GM21423 (cell line): ENCODE measurements at regions not wholly inside any gene's neighbourhood (a gene's known extent, or its start where the extent isn't known, plus 50 kb on each side); places are given as distances from the start of the nearest gene placed in this dataset.
"Not testable (repeated sequence)": the region's sequence is repeated elsewhere in the genome, so short reads cannot be mapped to it uniquely, and the experiment has no call there.

ENCODE experiments used
- ATAC-seq: cut with Tn5 transposase; IDR thresholded peaks from one replicate; pipeline ENCODE4 v1.9.1; 2021; ENCODE audit warnings: mild to moderate bottlenecking, moderate library complexity; ENCODE audit not compliant: unreplicated experiment

DNA sequence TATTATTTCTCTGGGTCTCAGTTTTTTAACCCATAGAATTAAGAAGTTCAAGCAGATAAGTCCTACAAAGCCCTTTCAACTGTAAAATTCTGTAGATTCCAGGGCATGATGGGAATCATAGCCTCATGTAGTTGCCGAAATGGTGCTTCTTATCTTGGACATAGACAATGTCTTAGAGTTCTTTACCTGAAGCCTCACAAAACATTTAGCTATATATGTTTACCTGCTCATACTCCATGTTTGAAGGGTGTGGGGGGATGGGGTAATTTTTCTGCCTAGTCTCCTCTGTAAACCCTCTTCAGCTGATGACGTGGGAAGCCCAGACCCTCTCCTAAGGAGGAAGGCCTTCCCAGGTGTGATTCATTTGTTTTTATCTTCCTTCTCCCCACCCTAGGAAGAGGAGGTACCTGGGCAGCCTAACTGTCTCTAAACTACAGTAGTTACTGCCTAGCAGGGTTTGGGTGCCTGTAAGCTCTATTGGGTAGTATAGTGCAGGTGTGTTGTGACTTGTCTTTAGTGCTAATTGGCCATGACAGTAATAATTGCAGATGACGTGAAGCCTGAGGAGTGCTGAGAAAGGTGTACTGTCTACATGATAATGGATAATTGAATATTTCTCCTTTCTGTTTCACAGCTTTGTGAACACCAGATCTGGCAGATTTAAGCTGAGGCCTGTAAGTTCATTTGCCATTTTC, 230.8 kb downstream of the TFAP2B start:
- ATAC-seq: no peak

GRCh38 chr6:51049983-51050877, 231.6 kb downstream of the TFAP2B start:
- ATAC-seq: no peak

DNA sequence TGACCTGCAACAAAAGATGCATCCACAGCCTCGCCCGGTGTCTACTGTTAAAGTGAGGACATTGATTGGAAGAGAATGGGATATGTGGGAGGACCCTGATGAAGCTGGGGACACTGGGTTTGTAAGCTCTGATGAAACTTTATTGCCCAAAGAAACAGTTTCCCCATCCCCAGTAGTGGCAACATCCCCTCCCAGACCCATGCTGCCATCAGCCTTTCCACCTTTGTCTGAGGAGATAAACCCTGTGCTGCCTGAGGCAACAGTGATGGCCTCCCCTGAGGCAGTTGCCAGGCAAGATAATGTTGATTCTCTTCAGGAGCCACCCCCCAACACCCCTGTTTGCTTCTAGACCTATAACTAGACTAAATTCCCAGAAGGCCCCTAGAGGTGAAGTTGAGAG, 234.0 kb downstream of the TFAP2B start:
- not testable (repeated sequence) for ATAC-seq

GRCh38 chr6:51055316-51055715, 236.6 kb downstream of the TFAP2B start:
- ATAC-seq: not testable (repeated sequence)

GRCh38 chr6:51057296-51057695, 238.6 kb downstream of the TFAP2B start:
- no peak for ATAC-seq

DNA sequence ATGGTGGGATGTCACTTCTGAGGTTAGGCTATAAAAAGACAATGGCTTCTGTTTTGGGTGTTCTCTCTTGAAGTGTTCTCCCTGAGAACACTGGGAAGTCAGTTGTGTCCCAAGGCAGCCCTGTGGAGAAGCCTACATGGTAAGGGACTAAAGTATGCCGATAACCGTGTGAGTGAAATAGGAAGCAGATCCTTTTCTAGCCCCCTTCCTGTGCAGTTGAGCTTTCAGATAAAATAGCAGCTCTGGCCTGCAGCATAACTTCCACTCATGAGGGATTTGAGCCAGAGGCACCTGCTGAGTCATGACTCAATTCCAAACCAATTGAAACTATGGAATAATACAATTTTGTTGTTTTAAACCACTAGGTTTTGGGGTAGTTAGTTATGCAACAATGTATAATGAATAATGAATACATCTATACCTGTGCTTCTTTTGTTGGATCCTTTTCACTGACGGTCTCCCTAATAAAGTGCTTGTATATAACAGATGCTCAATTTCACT, 241.6 kb downstream of the TFAP2B start:
- no peak for ATAC-seq

GRCh38 chr6:51062166-51062722, 243.6 kb downstream of the TFAP2B start:
- ATAC-seq: no peak

GRCh38 chr6:51077821-51078518, 259.3 kb downstream of the TFAP2B start:
- ATAC-seq: no peak

DNA sequence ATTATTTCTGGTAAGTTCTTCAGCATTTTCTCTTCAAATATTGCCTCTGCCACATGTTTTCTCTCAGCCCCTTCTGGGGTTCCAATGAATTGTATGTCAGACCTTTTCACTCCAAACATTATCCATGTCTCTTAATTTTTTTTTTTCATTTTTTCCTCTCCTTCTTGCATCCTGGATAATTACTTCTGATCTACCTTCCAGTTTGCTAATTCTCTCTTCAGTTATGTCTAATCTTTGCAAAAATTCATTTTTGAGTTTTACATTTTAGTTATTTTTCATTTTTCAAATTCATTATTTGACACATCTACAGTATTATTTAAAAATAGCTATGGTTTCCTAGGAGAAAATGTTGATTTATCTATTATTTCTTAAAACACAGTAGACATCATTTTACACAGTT, 271.7 kb downstream of the TFAP2B start:
- no peak for ATAC-seq

DNA sequence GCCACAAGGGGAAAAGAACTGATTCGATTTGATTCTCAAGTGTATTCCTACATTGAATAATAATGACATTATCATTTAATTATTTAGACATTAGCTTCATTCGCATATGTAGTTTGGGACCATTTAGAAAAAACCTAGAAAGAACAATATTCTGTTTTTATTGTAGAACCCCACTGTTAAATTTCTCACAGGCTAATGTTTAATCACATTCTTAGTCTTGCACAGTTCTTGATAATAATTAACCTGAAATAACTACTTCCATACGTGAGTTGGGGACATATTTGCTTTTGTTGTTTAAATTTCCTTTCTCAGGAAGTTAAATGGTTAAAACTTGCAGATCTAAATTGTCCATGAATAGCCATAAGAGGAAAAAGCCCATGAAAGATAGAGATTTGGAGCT, 275.2 kb downstream of the TFAP2B start:
- ATAC-seq: no peak

- no peak for ATAC-seq
Measured at GRCh38 chr6:51094271-51094670, 275.6 kb downstream of the TFAP2B start.

- ATAC-seq: no peak
Measured at GRCh38 chr6:51098246-51098645, 279.6 kb downstream of the TFAP2B start.

- ATAC-seq: no peak
Measured at GRCh38 chr6:51098791-51099190, 280.1 kb downstream of the TFAP2B start.

- ATAC-seq: no peak
Measured at GRCh38 chr6:51099201-51099600, 280.5 kb downstream of the TFAP2B start.

DNA sequence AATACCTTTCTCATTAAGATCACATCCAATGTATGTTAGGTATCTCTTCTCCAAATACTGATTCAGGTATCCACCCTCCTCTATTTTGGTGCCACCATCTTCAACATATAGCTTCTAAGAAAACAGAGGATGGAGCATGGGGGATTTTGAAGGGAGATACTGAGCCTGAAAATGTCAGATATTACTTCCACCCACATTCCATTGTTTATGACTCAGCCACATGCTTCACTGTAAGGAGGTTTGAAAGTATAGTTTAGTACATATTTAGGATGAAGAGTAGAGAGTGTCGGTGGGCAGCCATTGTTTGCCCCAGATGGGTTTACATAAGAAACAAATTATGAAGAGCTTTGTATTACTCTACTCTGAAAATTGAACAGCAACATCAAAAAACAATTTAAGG, 286.7 kb downstream of the TFAP2B start:
- no peak for ATAC-seq

GRCh38 chr6:51107769-51108203, 289.1 kb downstream of the TFAP2B start:
- no peak for ATAC-seq

- ATAC-seq: no peak
Measured at GRCh38 chr6:51108563-51109234, 290.0 kb downstream of the TFAP2B start.

GRCh38 chr6:51112731-51113130, 294.1 kb downstream of the TFAP2B start:
- no peak for ATAC-seq

- no peak for ATAC-seq
Measured at GRCh38 chr6:51116723-51117122, 298.1 kb downstream of the TFAP2B start.

GRCh38 chr6:51118792-51119191, 300.1 kb downstream of the TFAP2B start:
- ATAC-seq: no peak
